Osteoblast (primary cell): ENCODE measurements at regions not wholly inside any gene's neighbourhood (a gene's known extent, or its start where the extent isn't known, plus 50 kb on each side); places are given as distances from the start of the nearest gene placed in this dataset.

Source experiments
- DNase-seq: peaks from one replicate; pipeline ENCODE4 v3.0.0; 2011; ENCODE audit warnings: low spot score, mixed read lengths; ENCODE audit not compliant: insufficient read length; ENCODE audit errors: missing footprints
- H2AFZ ChIP-seq: 2 replicates; pipeline ENCODE4 v1.6.0; 2011; ENCODE audit warnings: mild to moderate bottlenecking, low read length
- H3K27ac ChIP-seq: 2 replicates; pipeline ENCODE4 v1.5.1; 2011; ENCODE audit warnings: mild to moderate bottlenecking, low read depth, low read length, moderate library complexity
- H3K27me3 ChIP-seq: 2 replicates; pipeline ENCODE4 v1.6.0; 2012; ENCODE audit warnings: mild to moderate bottlenecking, control low read depth, inconsistent platforms, low read length, moderate library complexity; ENCODE audit not compliant: insufficient read depth
- H3K36me3 ChIP-seq: 2 replicates; pipeline ENCODE4 v1.5.1; 2011; ENCODE audit warnings: mild to moderate bottlenecking, low read length, control low read depth, moderate library complexity; ENCODE audit not compliant: insufficient read depth
- H3K4me1 ChIP-seq: 2 replicates; pipeline ENCODE4 v1.5.1; 2011; ENCODE audit warnings: mild to moderate bottlenecking, low read length, control low read depth, moderate library complexity; ENCODE audit not compliant: insufficient read depth
- H3K4me2 ChIP-seq: 2 replicates; pipeline ENCODE4 v1.6.0; 2011; ENCODE audit warnings: mild to moderate bottlenecking, low read length; ENCODE audit not compliant: insufficient read depth
- H3K4me3 ChIP-seq: fragments of 200-600 bp; sonication (generic); 3 replicates; pipeline ENCODE4 v1.5.1; 2012; ENCODE audit warnings: mild to moderate bottlenecking, low read length, inconsistent platforms; ENCODE audit not compliant: insufficient read depth
- H3K79me2 ChIP-seq: 2 replicates; pipeline ENCODE4 v1.6.0; 2012; ENCODE audit warnings: mild to moderate bottlenecking, low read length, control low read depth, inconsistent platforms; ENCODE audit not compliant: insufficient read depth
- H3K9me3 ChIP-seq: 2 replicates; pipeline ENCODE4 v1.5.1; 2011; ENCODE audit warnings: low read depth, low read length, control low read depth
- H4K20me1 ChIP-seq: 2 replicates; pipeline ENCODE4 v1.6.0; 2012; ENCODE audit warnings: mild to moderate bottlenecking, low read length, control low read depth; ENCODE audit not compliant: insufficient read depth
- CTCF ChIP-seq: IDR thresholded peaks from 2 replicates; pipeline ENCODE4 v1.5.1; 2011; ENCODE audit warnings: mild to moderate bottlenecking, low read depth, low read length, moderate library complexity; ENCODE audit errors: extremely low read depth

DNA sequence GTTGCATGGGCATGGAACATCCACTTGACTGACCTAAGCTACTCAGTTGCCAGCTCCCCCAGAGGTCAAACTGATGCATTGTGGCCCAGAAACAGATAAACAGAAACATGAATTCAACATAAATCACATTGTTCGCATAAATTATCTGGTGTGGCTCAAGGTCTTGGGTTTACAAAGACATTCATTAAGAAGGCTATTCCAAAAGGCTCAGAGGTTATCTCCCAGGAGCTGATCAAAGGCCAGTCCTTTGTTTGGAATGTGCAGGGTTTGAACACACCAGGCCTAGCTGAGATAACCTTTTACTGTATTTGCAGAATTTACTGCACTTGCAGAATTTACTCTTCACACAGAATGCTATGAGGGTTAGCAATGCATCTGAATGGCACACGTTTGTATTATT is 96.4 kb upstream of the DCD start:
- H4K20me1 ChIP-seq, result no peaks in the 10 kb centered on the region
- H2AFZ ChIP-seq, result no peak overlapping the region
- H3K79me2 ChIP-seq, result no peaks in the 10 kb centered on the region
- H3K27me3 ChIP-seq, result no peaks in the 10 kb centered on the region
- H3K9me3 ChIP-seq, result no peaks in the 10 kb centered on the region
- DNase-seq, result no peak
- H3K4me2 ChIP-seq, result no peak overlapping the region
- TF ChIP-seq CTCF, result no peak
- no peak overlapping the region for H3K27ac ChIP-seq
- H3K4me1 ChIP-seq, result no peaks in the 10 kb centered on the region
- H3K4me3 ChIP-seq, result no peak overlapping the region
- no peaks in the 10 kb centered on the region for H3K36me3 ChIP-seq

GRCh38 chr12:54740882-54741281 is 92.7 kb upstream of the DCD start:
- no peak overlapping the region for H3K27ac ChIP-seq
- H3K4me3 ChIP-seq, result no peak overlapping the region
- no peaks in the 10 kb centered on the region for H3K4me1 ChIP-seq
- H3K4me2 ChIP-seq, result no peak overlapping the region
- no peak for TF ChIP-seq CTCF
- H3K36me3 ChIP-seq, result no peaks in the 10 kb centered on the region
- no peaks in the 10 kb centered on the region for H3K79me2 ChIP-seq
- H4K20me1 ChIP-seq, result no peaks in the 10 kb centered on the region
- no peaks in the 10 kb centered on the region for H3K9me3 ChIP-seq
- H2AFZ ChIP-seq, result no peak overlapping the region
- H3K27me3 ChIP-seq, result no peaks in the 10 kb centered on the region
- no peak for DNase-seq

DNA sequence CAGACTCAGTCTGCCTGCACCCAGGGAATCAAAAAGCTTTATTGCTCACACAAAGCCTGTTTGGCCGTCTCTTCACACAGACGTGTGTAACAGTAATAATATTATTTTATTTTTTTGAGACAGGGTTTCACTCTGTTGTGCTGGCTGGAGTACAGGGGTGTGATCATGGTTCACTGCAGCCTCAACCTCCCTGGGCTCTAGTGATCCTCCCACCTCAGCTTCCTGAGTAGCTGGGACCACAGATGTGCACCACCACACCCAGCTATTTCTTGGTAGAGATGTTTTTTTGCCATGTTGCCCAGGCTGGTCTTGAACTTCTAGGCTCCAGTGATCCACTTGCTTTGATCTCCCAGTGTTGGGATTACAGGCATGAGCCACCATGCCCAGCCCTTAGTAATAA is 88.4 kb upstream of the DCD start:
- no peak overlapping the region for H2AFZ ChIP-seq
- no peaks in the 10 kb centered on the region for H3K9me3 ChIP-seq
- no peak overlapping the region for H3K27ac ChIP-seq
- TF ChIP-seq CTCF, result no peak
- H3K36me3 ChIP-seq, result no peaks in the 10 kb centered on the region
- H3K27me3 ChIP-seq, result no peaks in the 10 kb centered on the region
- no peaks in the 10 kb centered on the region for H4K20me1 ChIP-seq
- no peak overlapping the region for H3K4me3 ChIP-seq
- no peaks in the 10 kb centered on the region for H3K79me2 ChIP-seq
- no peaks in the 10 kb centered on the region for H3K4me1 ChIP-seq
- DNase-seq, result no peak
- H3K4me2 ChIP-seq, result no peak overlapping the region

DNA sequence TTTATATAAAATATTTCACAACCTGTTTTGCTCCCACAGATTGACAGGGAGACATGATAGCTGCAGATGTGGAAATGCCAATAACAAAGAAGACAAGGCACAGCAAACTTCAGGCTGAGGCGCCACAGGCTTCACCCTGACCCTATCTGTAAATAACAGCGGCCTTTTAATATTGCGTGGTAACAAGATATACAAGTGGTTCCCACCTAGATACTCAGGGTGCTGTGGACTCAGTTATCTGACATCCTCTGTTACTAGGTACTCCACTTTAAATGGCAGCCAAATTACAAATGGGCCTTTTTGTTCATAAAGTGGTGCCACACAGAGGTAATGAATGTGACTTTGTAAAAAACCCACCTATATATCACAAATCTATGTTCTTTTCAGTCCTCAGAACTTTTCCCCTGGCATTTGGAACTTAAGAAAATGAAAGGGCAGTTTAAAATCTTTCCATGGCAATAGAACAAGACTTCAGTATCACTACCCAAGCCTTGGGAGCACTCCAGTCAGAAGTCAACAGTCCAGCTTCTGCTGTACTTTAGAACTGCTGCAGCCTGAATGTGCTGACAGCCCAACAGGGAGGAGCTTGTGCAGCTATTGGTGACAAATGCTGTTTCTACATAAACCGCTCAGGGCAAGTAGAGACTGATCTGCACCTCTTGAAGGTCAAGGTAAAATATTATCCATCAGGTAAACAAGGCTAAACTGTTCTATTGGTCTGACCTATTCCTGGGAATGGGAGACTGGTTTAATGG is 86.2 kb upstream of the DCD start:
- Histone ChIP-seq H3K9me3 (no peaks in the 10 kb centered on the region), H3K4me2 (no peak overlapping the region), H3K4me1 (no peaks in the 10 kb centered on the region), H3K36me3 (no peaks in the 10 kb centered on the region), H3K27ac (no peak overlapping the region), H4K20me1 (no peaks in the 10 kb centered on the region), H3K4me3 (no peak overlapping the region), H2AFZ (no peak overlapping the region), H3K27me3 (peaks cover under 1% of the 10 kb centered on the region), H3K79me2 (no peaks in the 10 kb centered on the region)
- no peak for DNase-seq
- no peak for TF ChIP-seq CTCF
